Panc1 (cell line): ENCODE measurements at regions not wholly inside any gene's neighbourhood (a gene's known extent, or its start where the extent isn't known, plus 50 kb on each side); places are given as distances from the start of the nearest gene placed in this dataset.

Source experiments
- ATAC-seq: fragments of 200-7000 bp; cut with Tn5 transposase; 2 replicates; pipeline ENCODE4 v1.9.1; 2020; ENCODE audit warnings: mild to moderate bottlenecking, moderate library complexity
- BruUV-seq: library from RNA; stranded (reverse); fragments of 400-500 nt; replicated peaks from 2 replicates; lab custom pipeline; 2021; lab: Mats Ljungman, UMichigan
- CTCF ChIA-PET: fragments of 300-600 bp; sonication (Branson Sonifier 250); formaldehyde crosslinking; loops from one replicate; lab custom pipeline; 2022; ENCODE audit warnings: antibody characterized with exemption; lab: Charles Lee
- POLR2A ChIA-PET: fragments of 300-600 bp; sonication (Branson Sonifier 250); formaldehyde crosslinking; loops from one replicate; lab custom pipeline; 2022; ENCODE audit warnings: antibody characterized with exemption; lab: Charles Lee
- DNase-seq: peaks from one replicate; pipeline ENCODE4 v3.0.0-alpha.2; 2010; ENCODE audit warnings: low read depth, low spot score
- H3K27ac ChIP-seq: 2 replicates; pipeline ENCODE4 v1.5.1; 2011; ENCODE audit warnings: mild to moderate bottlenecking, low read length, inconsistent platforms
- H3K27me3 ChIP-seq: fragments of 200-500 bp; sonication (Bioruptor generic); 2 replicates; pipeline ENCODE4 v1.6.0; 2014; ENCODE audit warnings: low read length, inconsistent platforms; ENCODE audit not compliant: control insufficient read depth, insufficient read depth
- H3K36me3 ChIP-seq: fragments of 200-500 bp; sonication (Bioruptor generic); 2 replicates; pipeline ENCODE4 v1.5.1; 2014; ENCODE audit warnings: inconsistent platforms, mild to moderate bottlenecking, low read length, moderate library complexity; ENCODE audit not compliant: control insufficient read depth, insufficient read depth
- H3K4me1 ChIP-seq: 2 replicates; pipeline ENCODE4 v1.5.1; 2011; ENCODE audit warnings: inconsistent platforms, mild to moderate bottlenecking, low read length, moderate library complexity; ENCODE audit not compliant: control insufficient read depth, insufficient read depth
- H3K4me3 ChIP-seq, 2 experiments: 2 replicates each; pipeline ENCODE4 v1.5.1; 2011 to 2012; ENCODE audit warnings: low read depth in 2 of 2, low read length in 2 of 2, mild to moderate bottlenecking in 2 of 2, inconsistent platforms in 1 of 2, moderate library complexity in 1 of 2
- H3K9me3 ChIP-seq: fragments of 200-500 bp; sonication (Bioruptor generic); 2 replicates; pipeline ENCODE4 v1.5.1; 2014; ENCODE audit warnings: low read depth, mild to moderate bottlenecking, inconsistent platforms, low read length, moderate library complexity; ENCODE audit not compliant: control insufficient read depth, insufficient read depth
- CTCF ChIP-seq: fragments of 450-650 bp; IDR thresholded peaks from 2 replicates; pipeline ENCODE4 v1.5.1; 2017; ENCODE audit warnings: mild to moderate bottlenecking
- POLR2AphosphoS5 ChIP-seq: IDR thresholded peaks from 2 replicates; pipeline ENCODE4 v1.6.1; 2012; ENCODE audit warnings: mild to moderate bottlenecking, low read depth, low read length, moderate library complexity
- REST ChIP-seq, 2 experiments: IDR thresholded peaks; 2 replicates each; pipeline ENCODE4 v1.6.1; 2011 to 2012; ENCODE audit warnings: low read depth in 2 of 2, control low read depth in 1 of 2, low read length in 1 of 2, mild to moderate bottlenecking in 1 of 2, moderate library complexity in 1 of 2; ENCODE audit not compliant: insufficient read depth in 1 of 2
- SIN3A ChIP-seq: IDR thresholded peaks from 2 replicates; pipeline ENCODE4 v1.6.1; 2012; ENCODE audit warnings: low read depth, mild to moderate bottlenecking, low read length, moderate library complexity, borderline replicate concordance; ENCODE audit not compliant: insufficient read depth
- TCF7L2 ChIP-seq: IDR thresholded peaks from 2 replicates; pipeline ENCODE4 v1.6.1; 2011; ENCODE audit warnings: mild to moderate bottlenecking, low read depth, low read length, inconsistent platforms
- in situ Hi-C: cut with HindIII; loops from 2 replicates; pipeline ENCODE4 v1.10.0; 2016; ENCODE audit warnings: low sequenced_read_pairs, low pct_unique_long_range_greater_than_20kb
- intact Hi-C: fragments of 100-400 bp; cut with micrococcal nuclease; formaldehyde crosslinking; loops from one replicate; pipeline ENCODE4 v1.10.0; 2022; ENCODE audit not compliant: unreplicated experiment

- H3K4me1 ChIP-seq, result peaks cover 6% of the 10 kb centered on the region; the same call in 1 of the 2 replicates
- ChIA-PET CTCF (interaction anchor here (1.0 kb wide), 1 partner anchor 68 kb away, joined by 3 read pairs; no protein-coding TSS in a partner anchor), POLR2A (interaction anchor here (0.7 kb wide), 1 partner anchor 594 kb away, joined by 3 read pairs; no protein-coding TSS in a partner anchor)
- intact Hi-C loops (no loop called here), in situ Hi-C loops (no loop called here)
- ATAC-seq, result no peak
- DNase-seq, result no peak
- H3K9me3 ChIP-seq, result 0 out of 2 replicates have a peak, but pooled peaks cover 3% of the 10 kb centered on the region
- no peaks in the 10 kb centered on the region for H3K36me3 ChIP-seq
- BruUV-seq, result no TSS peak
- H3K27me3 ChIP-seq, result peaks cover 16% of the 10 kb centered on the region
- no peak overlapping the region for H3K27ac ChIP-seq
- TF ChIP-seq TCF7L2, result no peak
- no peak for TF ChIP-seq CTCF
- no peak for TF ChIP-seq SIN3A
- TF ChIP-seq REST (IDR thresholded peaks at IDR 0.05; ENCODE audit: insufficient read depth in 1 of 2, low read depth in 2 of 2, low read length in 1 of 2), result no peak
- no peak for TF ChIP-seq POLR2AphosphoS5
- H3K4me3 ChIP-seq, result no peak overlapping the region
Measured at GRCh38 chr6:170462366-170463020, 90.6 kb downstream of the PSMB1 start.

GRCh38 chr6:170461556-170462365, 91.3 kb downstream of the PSMB1 start:
- H3K4me1 ChIP-seq, result peaks cover 6% of the 10 kb centered on the region; the same call in 1 of the 2 replicates
- no peak overlapping the region for H3K4me3 ChIP-seq
- H3K9me3 ChIP-seq, result 0 out of 2 replicates have a peak, but pooled peaks cover 3% of the 10 kb centered on the region
- POLR2A ChIA-PET, result no interaction called here
- peaks cover 16% of the 10 kb centered on the region for H3K27me3 ChIP-seq
- in situ Hi-C loops (no loop called here), intact Hi-C loops (no loop called here)
- DNase-seq (no peak), ATAC-seq (no peak)
- H3K36me3 ChIP-seq, result no peaks in the 10 kb centered on the region
- CTCF ChIA-PET, result no interaction called here
- no TSS peak for BruUV-seq
- H3K27ac ChIP-seq, result no peak overlapping the region
- TF ChIP-seq REST (IDR thresholded peaks at IDR 0.05; ENCODE audit: insufficient read depth in 1 of 2, low read depth in 2 of 2, low read length in 1 of 2) (no peak), CTCF (no peak), POLR2AphosphoS5 (no peak), SIN3A (no peak), TCF7L2 (no peak)
